Breast epithelium (tissue), 3 donors: ENCODE measurements at regions not wholly inside any gene's neighbourhood (a gene's known extent, or its start where the extent isn't known, plus 50 kb on each side); places are given as distances from the start of the nearest gene placed in this dataset.
"Not testable (repeated sequence)": the region's sequence is repeated elsewhere in the genome, so short reads cannot be mapped to it uniquely, and the experiment has no call there.

Experiments used
- POLR2A ChIP-seq: fragments of 450-650 bp; IDR thresholded peaks from one replicate; pipeline ENCODE4 v1.6.1; 2016; ENCODE audit warnings: antibody characterized with exemption, mild to moderate bottlenecking, moderate library complexity
- POLR2AphosphoS5 ChIP-seq, 3 donors: sonication (generic); formaldehyde crosslinking; IDR thresholded peaks; one replicate each; pipeline ENCODE4 v1.6.1; 2017; ENCODE audit warnings: antibody characterized with exemption in 3 of 3

DNA sequence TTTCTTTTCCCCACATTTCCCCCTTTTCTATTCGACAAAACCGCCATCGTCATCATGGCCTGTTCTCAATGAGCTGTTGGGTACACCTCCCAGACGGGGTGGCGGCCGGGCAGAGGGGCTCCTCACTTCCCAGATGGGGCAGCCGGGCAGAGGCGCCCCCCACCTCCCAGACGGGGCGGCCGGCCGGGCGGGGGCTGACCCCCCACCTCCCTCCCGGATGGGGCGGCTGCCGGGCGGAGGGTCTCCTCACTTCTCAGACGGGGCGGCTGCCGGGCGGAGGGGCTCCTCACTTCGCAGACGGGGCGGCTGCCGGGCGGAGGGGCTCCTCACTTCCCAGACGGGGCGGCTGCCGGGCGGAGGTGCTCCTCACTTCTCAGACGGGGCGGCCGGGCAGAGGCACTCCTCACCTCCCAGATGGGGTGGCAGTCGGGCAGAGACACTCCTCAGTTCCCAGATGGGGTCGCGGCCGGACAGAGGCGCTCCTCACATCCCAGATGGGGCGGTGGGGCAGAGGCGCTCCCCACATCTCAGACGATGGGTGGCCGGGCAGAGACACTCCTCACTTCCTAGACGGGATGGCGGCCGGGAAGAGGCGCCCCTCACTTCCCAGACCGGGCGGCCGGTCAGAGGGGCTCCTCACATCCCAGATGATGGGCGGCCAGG, 78.2 kb downstream of the MAT2B start:
- not testable (repeated sequence) for TF ChIP-seq POLR2AphosphoS5 (IDR thresholded peaks at IDR 0.05); POLR2A
